ENCODE measurements at regions not wholly inside any gene's neighbourhood (a gene's known extent, or its start where the extent isn't known, plus 50 kb on each side); places are given as distances from the start of the nearest gene placed in this dataset.
"Not testable (repeated sequence)": the region's sequence is repeated elsewhere in the genome, so short reads cannot be mapped to it uniquely, and the experiment has no call there.

- Mint-ChIP-seq H3K27ac (no peak overlapping the region), H3K9me3 (no peaks in the 10 kb centered on the region), H3K4me1 (no peaks in the 10 kb centered on the region), H3K4me3 (no peak overlapping the region), H3K36me3 (ENCODE audit: low read depth) (no peaks in the 10 kb centered on the region), H3K27me3 (no peaks in the 10 kb centered on the region)
- ATAC-seq (no peak), DNase-seq (no peak)
Measured at GRCh38 chr6:22113026-22113766, 183.6 kb downstream of the PRL start.

DNA sequence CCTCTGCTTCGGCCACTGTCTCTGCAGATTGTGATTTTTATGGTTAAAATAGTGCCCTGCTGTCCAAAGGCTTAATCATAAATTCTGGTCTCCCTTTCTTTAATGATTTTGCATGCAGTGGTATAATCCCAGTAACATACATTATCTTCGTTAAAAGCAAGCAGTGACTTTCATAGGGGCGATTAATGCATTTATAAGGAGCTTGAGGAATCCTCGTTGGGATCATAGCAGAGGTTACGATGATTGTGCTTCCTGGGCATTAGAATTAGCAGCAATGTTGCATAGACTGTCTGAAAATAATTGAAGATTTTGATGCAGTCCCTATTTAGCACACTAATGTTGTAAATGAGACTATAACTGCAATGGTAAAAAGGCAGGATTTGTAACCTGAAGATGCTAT, 181.3 kb downstream of the PRL start:
- ATAC-seq = no peak

DNA sequence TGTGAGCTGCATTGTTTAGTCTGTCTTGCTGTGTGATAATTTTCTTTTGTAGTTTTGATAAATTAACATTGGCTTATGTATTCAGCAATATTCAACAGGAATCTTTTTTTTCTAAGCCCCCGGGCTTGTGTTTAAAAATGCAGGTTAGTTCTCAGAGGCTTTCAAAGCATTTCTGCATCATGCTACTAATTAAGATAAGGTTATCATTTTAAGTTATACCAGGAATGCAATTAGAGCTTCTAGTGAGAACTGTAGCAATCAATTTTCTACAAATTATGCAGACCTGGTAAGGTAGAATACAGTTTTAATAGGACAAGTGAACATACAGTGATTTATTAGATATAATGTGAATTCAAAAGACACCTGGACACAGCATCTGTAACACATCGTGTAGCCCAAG, 179.2 kb downstream of the PRL start:
- H3K4me3 Mint-ChIP-seq = no peak overlapping the region
- no peaks in the 10 kb centered on the region for H3K4me1 Mint-ChIP-seq
- H3K27ac Mint-ChIP-seq = no peak overlapping the region
- peaks cover 5% of the 10 kb centered on the region for H3K9me3 Mint-ChIP-seq
- DNase-seq (no peak), ATAC-seq (no peak)
- no peaks in the 10 kb centered on the region for H3K27me3 Mint-ChIP-seq
- peaks cover 1% of the 10 kb centered on the region for H3K36me3 Mint-ChIP-seq (ENCODE audit: low read depth)

More for the DNA sequence above, 181.3 kb downstream of the PRL start:
- no peaks in the 10 kb centered on the region for H3K27me3 Mint-ChIP-seq
- DNase-seq = no peak
- no peak overlapping the region for H3K27ac Mint-ChIP-seq
- no peak overlapping the region for H3K4me3 Mint-ChIP-seq
- H3K4me1 Mint-ChIP-seq = no peaks in the 10 kb centered on the region
- H3K36me3 Mint-ChIP-seq (ENCODE audit: low read depth) = peaks cover 1% of the 10 kb centered on the region
- H3K9me3 Mint-ChIP-seq = peaks cover 5% of the 10 kb centered on the region

- Mint-ChIP-seq H3K4me3 (no peak overlapping the region), H3K27me3 (no peaks in the 10 kb centered on the region), H3K9me3 (peaks cover 5% of the 10 kb centered on the region), H3K36me3 (ENCODE audit: low read depth) (peaks cover 1% of the 10 kb centered on the region), H3K27ac (no peak overlapping the region), H3K4me1 (no peaks in the 10 kb centered on the region)
- DNase-seq (no peak), ATAC-seq (no peak)
Measured at GRCh38 chr6:22119500-22119899, 177.3 kb downstream of the PRL start.

DNA sequence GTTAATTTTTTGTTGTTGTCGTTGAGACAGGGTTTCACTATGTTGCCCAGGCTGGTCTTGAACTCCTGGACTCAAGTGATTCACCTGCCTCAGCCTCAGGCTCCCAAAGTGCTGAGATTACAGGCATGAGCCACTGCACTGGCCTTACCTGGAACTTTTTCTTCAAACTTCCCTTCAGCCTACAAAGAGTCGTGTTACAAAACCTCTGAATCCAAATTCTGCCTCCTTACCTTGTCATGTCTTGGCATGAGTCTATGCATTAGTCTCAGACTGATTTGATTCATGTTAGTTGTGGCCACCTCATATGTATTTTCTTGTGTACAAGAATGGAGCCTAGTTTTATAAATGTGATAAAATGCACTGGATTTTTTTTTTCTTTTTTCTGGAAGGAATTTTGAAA, 172.1 kb downstream of the PRL start:
- Mint-ChIP-seq H3K27me3 (no peaks in the 10 kb centered on the region), H3K36me3 (ENCODE audit: low read depth) (peaks cover 1% of the 10 kb centered on the region), H3K27ac (no peak overlapping the region), H3K4me1 (no peaks in the 10 kb centered on the region), H3K4me3 (no peak overlapping the region), H3K9me3 (peaks cover 10% of the 10 kb centered on the region)
- ATAC-seq (no peak), DNase-seq (no peak)

- Mint-ChIP-seq H3K4me3 (no peak overlapping the region), H3K9me3 (peaks cover 14% of the 10 kb centered on the region), H3K27ac (no peak overlapping the region), H3K27me3 (no peaks in the 10 kb centered on the region), H3K36me3 (ENCODE audit: low read depth) (peaks cover 2% of the 10 kb centered on the region), H3K4me1 (no peaks in the 10 kb centered on the region)
- no peak for ATAC-seq
- no peak for DNase-seq
Measured at GRCh38 chr6:22126910-22127309, 169.9 kb downstream of the PRL start.

DNA sequence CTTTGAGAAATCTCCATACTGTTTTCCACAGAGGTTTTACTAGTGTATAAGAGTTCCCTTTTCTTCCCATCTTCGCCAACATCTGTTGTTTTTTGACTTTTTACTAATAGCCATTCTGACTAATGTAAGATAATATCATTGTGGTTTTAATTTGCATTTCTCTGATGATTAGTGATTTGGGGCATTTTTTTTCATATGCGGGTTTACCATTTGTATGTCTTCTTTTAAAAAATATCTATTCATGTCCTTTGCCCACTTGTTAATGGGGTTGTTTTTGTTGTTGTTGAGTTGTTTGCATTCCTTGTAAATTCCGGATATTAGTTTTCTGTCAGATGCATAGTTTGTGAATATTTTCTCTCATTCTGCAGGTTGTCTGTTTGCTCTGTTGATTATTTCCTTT, 167.1 kb downstream of the PRL start:
- Mint-ChIP-seq H3K36me3 (ENCODE audit: low read depth) (peaks cover 2% of the 10 kb centered on the region), H3K27ac (no peak overlapping the region), H3K9me3 (peaks cover 24% of the 10 kb centered on the region), H3K4me3 (no peak overlapping the region), H3K4me1 (no peaks in the 10 kb centered on the region), H3K27me3 (no peaks in the 10 kb centered on the region)
- DNase-seq = no peak
- no peak for ATAC-seq

- no peak for DNase-seq
- Mint-ChIP-seq H3K4me3 (no peak overlapping the region), H3K27me3 (no peaks in the 10 kb centered on the region), H3K27ac (no peak overlapping the region), H3K36me3 (ENCODE audit: low read depth) (peaks cover 2% of the 10 kb centered on the region), H3K4me1 (no peaks in the 10 kb centered on the region), H3K9me3 (peaks cover 15% of the 10 kb centered on the region)
- ATAC-seq = no peak
Measured at GRCh38 chr6:22132656-22133055, 164.2 kb downstream of the PRL start.

DNA sequence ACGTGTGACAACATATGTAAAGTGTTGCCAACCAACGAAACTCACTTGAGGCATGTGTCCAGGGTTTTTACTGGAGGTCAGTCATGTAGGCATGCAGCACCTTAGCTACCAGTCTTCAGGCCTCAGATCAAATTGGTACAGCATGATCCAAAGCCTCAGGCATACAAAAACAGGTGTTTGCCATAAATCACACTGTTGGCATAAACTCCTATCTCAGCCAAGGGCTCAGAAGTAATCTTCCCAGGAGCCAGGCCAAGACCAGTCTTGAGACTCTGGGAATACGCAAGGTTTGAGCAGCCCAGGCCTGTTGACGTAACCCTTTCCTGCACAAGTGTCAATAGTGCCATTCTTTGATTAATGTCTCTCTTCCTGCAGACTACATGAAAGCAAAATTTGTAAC, 163.5 kb downstream of the PRL start:
- no peaks in the 10 kb centered on the region for H3K4me1 Mint-ChIP-seq
- H3K4me3 Mint-ChIP-seq = no peak overlapping the region
- DNase-seq = no peak
- H3K27me3 Mint-ChIP-seq = no peaks in the 10 kb centered on the region
- H3K36me3 Mint-ChIP-seq (ENCODE audit: low read depth) = peaks cover 2% of the 10 kb centered on the region
- ATAC-seq = no peak
- H3K27ac Mint-ChIP-seq = no peak overlapping the region
- H3K9me3 Mint-ChIP-seq = peaks cover 15% of the 10 kb centered on the region

- DNase-seq = no peak
- Mint-ChIP-seq H3K27me3 (no peaks in the 10 kb centered on the region), H3K4me1 (no peaks in the 10 kb centered on the region), H3K9me3 (peaks cover 15% of the 10 kb centered on the region), H3K27ac (no peak overlapping the region), H3K4me3 (no peak overlapping the region), H3K36me3 (ENCODE audit: low read depth) (peaks cover 2% of the 10 kb centered on the region)
- ATAC-seq = no peak
Measured at GRCh38 chr6:22134308-22134707, 162.5 kb downstream of the PRL start.

- DNase-seq (no peak), ATAC-seq (no peak)
- no peaks in the 10 kb centered on the region for H3K27me3 Mint-ChIP-seq
- peaks cover 15% of the 10 kb centered on the region for H3K9me3 Mint-ChIP-seq
- H3K36me3 Mint-ChIP-seq (ENCODE audit: low read depth) = peaks cover 2% of the 10 kb centered on the region
- no peaks in the 10 kb centered on the region for H3K4me1 Mint-ChIP-seq
- H3K27ac Mint-ChIP-seq = no peak overlapping the region
- no peak overlapping the region for H3K4me3 Mint-ChIP-seq
Measured at GRCh38 chr6:22135395-22135794, 161.4 kb downstream of the PRL start.

- not testable (repeated sequence) for H3K4me3 Mint-ChIP-seq; H3K9me3 Mint-ChIP-seq; ATAC-seq; H3K36me3 Mint-ChIP-seq (ENCODE audit: low read depth); H3K27me3 Mint-ChIP-seq; H3K27ac Mint-ChIP-seq; DNase-seq
- H3K4me1 Mint-ChIP-seq = peaks cover 10% of the 10 kb centered on the region
Measured at GRCh38 chr6:22140736-22141135, 156.1 kb downstream of the PRL start.

DNA sequence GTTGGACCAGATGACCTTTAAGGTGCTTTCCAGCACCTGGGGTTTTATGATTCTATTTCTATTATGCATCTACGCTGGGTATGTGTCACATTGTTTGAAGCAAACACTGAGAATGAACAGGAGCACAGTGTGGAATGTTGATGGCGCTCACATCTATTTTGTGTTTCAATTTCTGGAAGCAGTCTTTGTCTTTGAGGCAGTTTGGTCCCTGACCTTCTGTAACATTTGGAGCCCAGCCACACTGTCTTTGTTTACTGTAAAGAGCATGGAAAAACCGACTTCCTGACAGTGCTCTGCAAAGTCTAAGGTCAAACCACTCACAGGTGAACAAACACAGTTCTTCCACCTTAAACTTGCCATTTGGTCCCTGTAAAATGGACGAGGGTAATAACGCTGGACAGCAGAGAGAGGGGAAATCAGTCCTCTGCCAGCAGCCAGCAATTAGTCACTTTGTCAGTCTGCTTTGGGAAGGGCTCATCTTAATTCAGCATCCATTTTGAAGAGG, 155.5 kb downstream of the PRL start:
- H3K4me3 Mint-ChIP-seq = no peak overlapping the region
- no peak overlapping the region for H3K27ac Mint-ChIP-seq
- peaks cover 9% of the 10 kb centered on the region for H3K27me3 Mint-ChIP-seq
- DNase-seq (no peak), ATAC-seq (no peak)
- H3K4me1 Mint-ChIP-seq = peaks cover 13% of the 10 kb centered on the region
- H3K36me3 Mint-ChIP-seq (ENCODE audit: low read depth) = no peaks in the 10 kb centered on the region
- no peaks in the 10 kb centered on the region for H3K9me3 Mint-ChIP-seq

DNA sequence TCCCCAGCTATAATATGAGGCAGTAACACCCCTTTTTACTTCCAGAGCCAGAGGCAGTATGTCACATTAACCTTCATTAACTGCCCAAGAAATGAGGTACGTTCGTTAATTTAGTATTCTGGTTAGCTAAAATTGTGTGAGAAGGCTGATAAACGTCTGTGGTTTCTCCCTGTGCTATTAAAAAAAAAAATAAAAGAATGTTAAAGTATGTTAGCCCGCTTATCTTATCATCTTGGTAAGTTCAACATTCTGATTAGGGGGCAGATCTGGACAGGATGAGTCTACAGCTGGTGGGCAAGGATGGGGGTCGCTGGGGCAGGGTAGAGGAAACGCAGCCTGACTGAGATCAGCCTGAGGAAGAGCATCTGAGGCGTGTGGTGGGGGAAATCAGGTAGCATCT, 154.0 kb downstream of the PRL start:
- Mint-ChIP-seq H3K4me3 (no peak overlapping the region), H3K9me3 (no peaks in the 10 kb centered on the region), H3K27me3 (peaks cover 21% of the 10 kb centered on the region), H3K4me1 (peaks cover 25% of the 10 kb centered on the region), H3K27ac (no peak overlapping the region), H3K36me3 (ENCODE audit: low read depth) (no peaks in the 10 kb centered on the region)
- no peak for ATAC-seq
- DNase-seq = no peak

GRCh38 chr6:22145376-22145775, 151.5 kb downstream of the PRL start:
- H3K36me3 Mint-ChIP-seq (ENCODE audit: low read depth) = no peaks in the 10 kb centered on the region
- H3K27me3 Mint-ChIP-seq = peaks cover 34% of the 10 kb centered on the region
- no peak overlapping the region for H3K27ac Mint-ChIP-seq
- H3K4me3 Mint-ChIP-seq = no peak overlapping the region
- no peak for ATAC-seq
- no peaks in the 10 kb centered on the region for H3K9me3 Mint-ChIP-seq
- peaks cover 35% of the 10 kb centered on the region for H3K4me1 Mint-ChIP-seq
- DNase-seq = no peak

All from activated naive CD8-positive, alpha-beta T cell treated with anti-CD3 and anti-CD28 coated beads, Interleukin-2, amount 50 U/mL, for 24 hours (primary cell).